Loucy (cell line): ENCODE measurements at regions not wholly inside any gene's neighbourhood (a gene's known extent, or its start where the extent isn't known, plus 50 kb on each side); places are given as distances from the start of the nearest gene placed in this dataset.

Source experiments
- H2AFZ ChIP-seq: fragments of 200-600 bp; sonication (generic); 2 replicates; pipeline ENCODE4 v1.6.0; 2016; ENCODE audit warnings: antibody characterized with exemption, mild to moderate bottlenecking, low read length, moderate library complexity
- H3F3A ChIP-seq: fragments of 200-600 bp; 2 replicates; pipeline ENCODE4 v1.6.0; 2016; ENCODE audit warnings: antibody characterized with exemption, low read depth, mild to moderate bottlenecking
- H3K27me3 ChIP-seq: fragments of 200-600 bp; sonication (generic); 2 replicates; pipeline ENCODE4 v1.6.1; 2014; ENCODE audit warnings: low read length, mild to moderate bottlenecking; ENCODE audit not compliant: insufficient read depth, poor library complexity, severe bottlenecking
- H3K36me3 ChIP-seq: fragments of 200-600 bp; sonication (generic); 2 replicates; pipeline ENCODE4 v1.6.1; 2016; ENCODE audit warnings: low read length; ENCODE audit not compliant: insufficient read depth
- H3K4me1 ChIP-seq: fragments of 200-600 bp; sonication (generic); 2 replicates; pipeline ENCODE4 v1.5.1; 2014; ENCODE audit warnings: low read length, mild to moderate bottlenecking; ENCODE audit not compliant: insufficient read depth, poor library complexity, severe bottlenecking
- H3K4me2 ChIP-seq: fragments of 200-600 bp; sonication (generic); 2 replicates; pipeline ENCODE4 v1.6.0; 2014; ENCODE audit warnings: antibody characterized with exemption, low read length, low read depth, mild to moderate bottlenecking; ENCODE audit not compliant: poor library complexity, severe bottlenecking
- H3K4me3 ChIP-seq: fragments of 200-600 bp; sonication (generic); 2 replicates; pipeline ENCODE4 v1.5.1; 2014; ENCODE audit warnings: low read length, mild to moderate bottlenecking, mixed read lengths; ENCODE audit not compliant: poor library complexity, severe bottlenecking
- H3K79me2 ChIP-seq: fragments of 200-600 bp; sonication (generic); 2 replicates; pipeline ENCODE4 v1.6.1; 2014; ENCODE audit warnings: low read length; ENCODE audit not compliant: insufficient read depth
- H3K9ac ChIP-seq: fragments of 200-600 bp; sonication (generic); 2 replicates; pipeline ENCODE4 v1.6.0; 2014; ENCODE audit warnings: mild to moderate bottlenecking, low read depth, low read length, moderate library complexity; ENCODE audit not compliant: poor library complexity, severe bottlenecking
- H3K9me2 ChIP-seq: fragments of 200-600 bp; sonication (generic); replicated peaks from 2 replicates; pipeline ENCODE4 v1.6.1; 2016; ENCODE audit warnings: low read depth, low read length, mixed read lengths
- H3K9me3 ChIP-seq: fragments of 200-600 bp; sonication (generic); 2 replicates; pipeline ENCODE4 v1.6.1; 2014; ENCODE audit warnings: mild to moderate bottlenecking, antibody characterized with exemption, low read length, low read depth; ENCODE audit not compliant: insufficient read depth
- H4K20me1 ChIP-seq: fragments of 200-600 bp; sonication (generic); 2 replicates; pipeline ENCODE4 v1.6.0; 2014; ENCODE audit warnings: antibody characterized with exemption, low read length, mild to moderate bottlenecking; ENCODE audit not compliant: insufficient read depth, poor library complexity, severe bottlenecking
- EZH2phosphoT487 ChIP-seq: fragments of 200-600 bp; IDR thresholded peaks from 2 replicates; pipeline ENCODE4 v1.6.1; 2018; ENCODE audit warnings: antibody characterized with exemption, mild to moderate bottlenecking, moderate library complexity, borderline replicate concordance
- TF ChIP-seq, protein P1 (sequence below): fragments of 200-600 bp; sonication (generic); conservative IDR thresholded peaks from 2 replicates; pipeline ENCODE4 v1.5.1; 2014; ENCODE audit warnings: mild to moderate bottlenecking, antibody characterized with exemption, low read length

DNA sequence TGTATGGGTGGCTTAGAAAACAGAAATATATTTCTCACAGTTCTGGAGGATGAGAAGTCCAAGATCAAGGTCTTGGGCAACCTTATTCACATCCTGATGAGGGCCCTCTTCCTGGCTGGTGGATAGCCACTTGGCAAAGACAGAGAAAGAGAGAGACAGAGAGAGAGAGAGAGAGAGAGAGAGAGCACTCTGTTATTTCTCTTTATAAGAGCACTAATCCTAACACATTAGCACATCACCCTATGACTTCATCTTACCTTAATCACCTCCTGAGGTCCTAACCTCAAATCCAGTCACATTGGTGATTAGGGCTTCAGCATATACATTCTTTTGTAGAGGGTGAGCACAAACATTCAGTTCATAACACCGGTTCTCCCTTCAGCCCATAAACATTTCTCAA lies 430.3 kb downstream of the EFNB2 start:
- Histone ChIP-seq H3K4me1 (no peaks in the 10 kb centered on the region), H2AFZ (no peak overlapping the region), H3K79me2 (no peaks in the 10 kb centered on the region), H3K4me3 (no peak overlapping the region), H3K9me3 (no peaks in the 10 kb centered on the region), H3K27me3 (no peaks in the 10 kb centered on the region), H3F3A (no peaks in the 10 kb centered on the region), H3K4me2 (no peak overlapping the region), H3K9me2 (no peaks in the 10 kb centered on the region), H4K20me1 (no peaks in the 10 kb centered on the region), H3K9ac (no peak overlapping the region), H3K36me3 (no peaks in the 10 kb centered on the region)
- TF ChIP-seq, protein P1, sequence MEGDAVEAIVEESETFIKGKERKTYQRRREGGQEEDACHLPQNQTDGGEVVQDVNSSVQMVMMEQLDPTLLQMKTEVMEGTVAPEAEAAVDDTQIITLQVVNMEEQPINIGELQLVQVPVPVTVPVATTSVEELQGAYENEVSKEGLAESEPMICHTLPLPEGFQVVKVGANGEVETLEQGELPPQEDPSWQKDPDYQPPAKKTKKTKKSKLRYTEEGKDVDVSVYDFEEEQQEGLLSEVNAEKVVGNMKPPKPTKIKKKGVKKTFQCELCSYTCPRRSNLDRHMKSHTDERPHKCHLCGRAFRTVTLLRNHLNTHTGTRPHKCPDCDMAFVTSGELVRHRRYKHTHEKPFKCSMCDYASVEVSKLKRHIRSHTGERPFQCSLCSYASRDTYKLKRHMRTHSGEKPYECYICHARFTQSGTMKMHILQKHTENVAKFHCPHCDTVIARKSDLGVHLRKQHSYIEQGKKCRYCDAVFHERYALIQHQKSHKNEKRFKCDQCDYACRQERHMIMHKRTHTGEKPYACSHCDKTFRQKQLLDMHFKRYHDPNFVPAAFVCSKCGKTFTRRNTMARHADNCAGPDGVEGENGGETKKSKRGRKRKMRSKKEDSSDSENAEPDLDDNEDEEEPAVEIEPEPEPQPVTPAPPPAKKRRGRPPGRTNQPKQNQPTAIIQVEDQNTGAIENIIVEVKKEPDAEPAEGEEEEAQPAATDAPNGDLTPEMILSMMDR = no peak
- TF ChIP-seq EZH2phosphoT487 = no peak

DNA sequence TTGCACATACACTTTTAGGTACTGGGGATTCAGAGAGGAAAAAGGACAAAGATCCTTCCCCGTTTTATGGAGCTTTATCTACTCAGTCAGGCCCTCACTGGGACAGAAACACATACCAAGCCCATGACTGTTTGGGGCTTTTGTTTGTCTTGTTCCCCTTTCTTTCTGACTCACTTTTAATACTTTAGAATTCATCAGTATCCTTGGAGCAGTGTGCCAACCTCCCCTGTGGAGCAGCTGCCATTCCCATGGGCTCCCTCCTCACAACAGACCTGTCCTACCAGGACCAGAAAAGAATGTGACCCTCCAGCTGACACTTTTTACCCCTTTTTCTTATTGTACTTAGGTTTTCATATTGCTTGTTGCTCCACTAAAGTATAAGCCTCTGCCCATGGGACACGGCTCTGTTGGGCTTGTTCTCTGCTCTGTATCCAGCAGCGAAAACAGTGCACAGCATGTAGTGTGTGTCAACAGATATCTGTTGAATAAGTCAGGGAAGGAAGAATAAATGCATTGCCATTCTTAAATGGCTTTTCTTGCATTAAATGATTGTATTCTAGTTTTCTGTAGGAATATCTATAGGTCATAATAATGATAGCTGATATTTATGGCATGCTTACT lies 431.1 kb downstream of the EFNB2 start:
- Histone ChIP-seq H3K9me2 (no peaks in the 10 kb centered on the region), H4K20me1 (no peaks in the 10 kb centered on the region), H3K79me2 (no peaks in the 10 kb centered on the region), H3K9ac (no peak overlapping the region), H3F3A (no peaks in the 10 kb centered on the region), H3K9me3 (no peaks in the 10 kb centered on the region), H3K4me1 (no peaks in the 10 kb centered on the region), H3K4me2 (no peak overlapping the region), H2AFZ (no peak overlapping the region), H3K4me3 (no peak overlapping the region), H3K27me3 (no peaks in the 10 kb centered on the region), H3K36me3 (no peaks in the 10 kb centered on the region)
- TF ChIP-seq, protein P1 = no peak
- no peak for TF ChIP-seq EZH2phosphoT487

DNA sequence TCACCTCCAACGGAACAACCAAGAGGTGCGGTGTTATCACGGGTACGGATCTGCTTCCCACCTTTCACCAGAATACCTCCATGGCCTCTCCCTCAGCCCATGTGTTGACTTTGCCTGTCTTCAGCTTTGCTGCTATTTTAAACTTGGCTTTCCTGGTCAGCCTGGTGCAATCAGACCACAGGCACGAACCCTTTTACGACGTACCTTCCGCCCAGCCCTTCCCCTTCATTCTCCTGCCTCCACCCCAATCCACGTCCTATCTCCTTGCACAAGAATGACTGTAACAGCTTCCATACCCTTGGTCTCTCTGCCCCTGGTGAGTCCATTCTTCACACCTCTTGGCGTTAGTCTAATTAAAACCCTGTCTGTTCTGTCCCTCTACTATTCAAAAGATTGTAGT lies 431.7 kb downstream of the EFNB2 start:
- H3K9ac ChIP-seq = no peak overlapping the region
- H3K4me3 ChIP-seq = no peak overlapping the region
- no peaks in the 10 kb centered on the region for H3K9me3 ChIP-seq
- H3F3A ChIP-seq = no peaks in the 10 kb centered on the region
- TF ChIP-seq, protein P1 = no peak
- TF ChIP-seq EZH2phosphoT487 = no peak
- no peak overlapping the region for H3K4me2 ChIP-seq
- H3K4me1 ChIP-seq = no peaks in the 10 kb centered on the region
- H2AFZ ChIP-seq = no peak overlapping the region
- H3K27me3 ChIP-seq = no peaks in the 10 kb centered on the region
- no peaks in the 10 kb centered on the region for H4K20me1 ChIP-seq
- no peaks in the 10 kb centered on the region for H3K79me2 ChIP-seq
- no peaks in the 10 kb centered on the region for H3K9me2 ChIP-seq
- no peaks in the 10 kb centered on the region for H3K36me3 ChIP-seq
